Neuronal stem cell (in vitro differentiated cells): ENCODE measurements at regions not wholly inside any gene's neighbourhood (a gene's known extent, or its start where the extent isn't known, plus 50 kb on each side); places are given as distances from the start of the nearest gene placed in this dataset.

Experiments used
- DNase-seq: peaks from one replicate; pipeline ENCODE4 v3.0.0-alpha.2; 2013; ENCODE audit warnings: low spot score
- H2AFZ ChIP-seq: one replicate; pipeline ENCODE4 v1.6.1; 2013; ENCODE audit warnings: mild to moderate bottlenecking, low read length, inconsistent platforms
- H2AK5ac ChIP-seq: 2 replicates; pipeline ENCODE4 v1.6.1; 2013; ENCODE audit warnings: low read depth, mild to moderate bottlenecking, inconsistent platforms, low read length, moderate library complexity, mixed read lengths
- H2BK120ac ChIP-seq: 2 replicates; pipeline ENCODE4 v1.6.1; 2013; ENCODE audit warnings: low read depth, mild to moderate bottlenecking, inconsistent platforms, low read length, moderate library complexity, mixed read lengths
- H2BK12ac ChIP-seq: one replicate; pipeline ENCODE4 v1.6.1; 2013; ENCODE audit warnings: low read length, inconsistent platforms
- H2BK15ac ChIP-seq: 2 replicates; pipeline ENCODE4 v1.6.1; 2013; ENCODE audit warnings: mild to moderate bottlenecking, low read length, inconsistent platforms, mixed read lengths
- H2BK5ac ChIP-seq: one replicate; pipeline ENCODE4 v1.6.1; 2013; ENCODE audit warnings: inconsistent platforms, mild to moderate bottlenecking, low read length, moderate library complexity
- H3K14ac ChIP-seq: one replicate; pipeline ENCODE4 v1.6.1; 2013; ENCODE audit warnings: low read length, inconsistent platforms
- H3K18ac ChIP-seq: 2 replicates; pipeline ENCODE4 v1.6.1; 2013; ENCODE audit warnings: low read length, inconsistent platforms
- H3K23ac ChIP-seq: 2 replicates; pipeline ENCODE4 v1.6.1; 2013; ENCODE audit warnings: low read depth, mild to moderate bottlenecking, mixed read lengths, low read length, inconsistent platforms; ENCODE audit not compliant: poor library complexity
- H3K27ac ChIP-seq: replicated peaks from 3 replicates; pipeline ENCODE4 v1.5.1; 2013; ENCODE audit warnings: low read length, inconsistent platforms
- H3K27me3 ChIP-seq, 3 experiments: 2 replicates each; pipeline ENCODE4 v1.6.1; 2013; ENCODE audit warnings: low read length in 3 of 3, mild to moderate bottlenecking in 2 of 3, inconsistent platforms in 1 of 3, low read depth in 1 of 3, mixed read lengths in 1 of 3, moderate library complexity in 1 of 3; ENCODE audit not compliant: control insufficient read depth in 3 of 3, insufficient read depth in 3 of 3
- H3K36me3 ChIP-seq, 2 donors: replicated peaks in 1 of 2; 2 replicates each; pipeline ENCODE4 v1.6.1; 2013; ENCODE audit warnings: low read length in 2 of 2; ENCODE audit not compliant: control insufficient read depth in 2 of 2, insufficient read depth in 2 of 2
- H3K4ac ChIP-seq: 2 replicates; pipeline ENCODE4 v1.6.1; 2013; ENCODE audit warnings: inconsistent platforms, mild to moderate bottlenecking, low read length, moderate library complexity
- H3K4me1 ChIP-seq, 2 donors: 1 replicate in 1 of 2; 2 replicates in 1 of 2; pipeline ENCODE4 v1.6.1; 2013; ENCODE audit warnings: low read length in 2 of 2, low read depth in 1 of 2; ENCODE audit not compliant: control insufficient read depth in 2 of 2, insufficient read depth in 1 of 2
- H3K4me2 ChIP-seq: one replicate; pipeline ENCODE4 v1.6.1; 2013; ENCODE audit warnings: mild to moderate bottlenecking, low read length, inconsistent platforms; ENCODE audit not compliant: insufficient read depth, poor library complexity, severe bottlenecking
- H3K4me3 ChIP-seq, 2 donors: 2 replicates each; pipeline ENCODE4 v1.5.1; 2013; ENCODE audit warnings: low read length in 2 of 2, mild to moderate bottlenecking in 2 of 2, inconsistent platforms in 1 of 2, moderate library complexity in 1 of 2
- H3K79me1 ChIP-seq: one replicate; pipeline ENCODE4 v1.6.1; 2013; ENCODE audit warnings: low read depth, mild to moderate bottlenecking, inconsistent platforms, low read length, moderate library complexity
- H3K9ac ChIP-seq: one replicate; pipeline ENCODE4 v1.6.1; 2013; ENCODE audit warnings: mild to moderate bottlenecking, low read depth, low read length, inconsistent platforms; ENCODE audit not compliant: poor library complexity
- H3K9me3 ChIP-seq, 2 donors: replicated peaks in 1 of 2; 2 replicates each; pipeline versions ENCODE3 to v1.6.1; 2013; ENCODE audit warnings: low read length in 2 of 2, mild to moderate bottlenecking in 2 of 2, inconsistent platforms in 1 of 2, low read depth in 1 of 2, mixed read lengths in 1 of 2, moderate library complexity in 1 of 2; ENCODE audit not compliant: control insufficient read depth in 2 of 2, insufficient read depth in 1 of 2
- H4K8ac ChIP-seq: one replicate; pipeline ENCODE4 v1.6.1; 2013; ENCODE audit warnings: low read depth, mild to moderate bottlenecking, inconsistent platforms, low read length, moderate library complexity
- H4K91ac ChIP-seq: one replicate; pipeline ENCODE4 v1.6.1; 2013; ENCODE audit warnings: low read length, low read depth, mild to moderate bottlenecking, inconsistent platforms; ENCODE audit not compliant: poor library complexity
- WGBS, 2 donors: extraction: QIAGEN DNeasy Blood & Tissue Kit; methylation state at CpG; one replicate each; pipeline ENCODE4 v1.1.7; 2013; ENCODE audit warnings: missing lambda C conversion rate in 2 of 2, mixed read lengths in 1 of 2; ENCODE audit not compliant: insufficient read length in 2 of 2, insufficient replicate concordance in 1 of 2; ENCODE audit errors: extremely low coverage in 2 of 2; 5-methylcytosine and 5-hydroxymethylcytosine counted together

DNA sequence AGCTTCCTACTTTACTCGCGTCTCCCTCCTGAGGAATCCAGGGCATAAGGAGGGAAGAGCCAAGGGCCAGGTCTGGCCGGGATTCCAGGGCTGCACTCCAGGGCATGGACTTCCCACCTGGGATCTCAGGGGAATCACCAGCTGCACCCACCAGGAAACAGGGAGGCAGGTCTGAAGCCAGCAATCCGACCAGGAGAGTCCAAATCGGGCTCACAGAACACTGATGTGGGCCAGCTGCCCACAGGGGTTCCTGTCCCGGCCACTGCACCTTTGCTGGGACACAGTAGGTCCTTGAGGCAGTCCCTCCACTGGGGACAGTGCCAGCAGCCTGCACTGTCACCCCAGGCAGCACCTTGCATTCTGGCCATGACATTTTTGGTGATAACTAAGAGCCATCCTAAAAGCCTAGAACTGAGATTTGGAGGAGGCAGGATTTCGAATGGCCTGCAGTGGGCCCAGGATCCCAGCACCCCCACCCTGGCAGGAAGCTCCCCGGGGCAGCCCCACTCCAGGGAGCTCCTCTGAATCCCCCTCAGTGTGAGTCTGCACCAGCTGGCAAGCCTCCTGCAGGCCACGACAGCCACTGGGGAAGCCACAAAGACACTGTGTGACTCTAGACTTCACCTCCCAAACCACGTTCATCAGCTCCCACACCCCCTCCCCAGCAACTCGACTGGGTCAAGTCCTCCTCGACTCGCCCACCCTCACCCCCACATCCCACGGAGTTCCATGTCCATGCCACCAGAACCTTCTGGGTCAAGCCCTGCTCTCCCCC is 71.5 kb upstream of the PPP2R2D start:
- WGBS, 2 donors = no CpG with 5 or more reads among the region's 14 CpGs

GRCh38 chr10:131830446-131831130 is 70.2 kb upstream of the PPP2R2D start:
- H2BK5ac ChIP-seq = peak overlapping the region; percentile 66
- peak overlapping the region; percentile 41 for H2BK12ac ChIP-seq
- H3K27me3 ChIP-seq = peaks cover 0 to 3% (median 0%) of the 10 kb centered on the region in 3 experiments
- no peak overlapping the region for H2BK120ac ChIP-seq
- H3K9me3 ChIP-seq = no peaks in the 10 kb centered on the region
- no peak for DNase-seq
- peak overlapping the region; percentile 94 for H2AK5ac ChIP-seq
- no peak overlapping the region for H2AFZ ChIP-seq
- no CpG with 5 or more reads among the region's 13 CpGs for WGBS, 2 donors
- no peaks in the 10 kb centered on the region for H3K36me3 ChIP-seq
- H3K4me3 ChIP-seq = no peak overlapping the region
- H4K91ac ChIP-seq = no peak overlapping the region
- peak overlapping the region; percentile 76 for H3K18ac ChIP-seq
- no peak overlapping the region for H3K27ac ChIP-seq
- no peak overlapping the region for H2BK15ac ChIP-seq
- H4K8ac ChIP-seq = peak overlapping the region; percentile 23
- no peak overlapping the region for H3K14ac ChIP-seq
- no peak overlapping the region for H3K4ac ChIP-seq
- peak overlapping the region; percentile 70 for H3K9ac ChIP-seq
- H3K79me1 ChIP-seq = no peaks in the 10 kb centered on the region
- H3K4me1 ChIP-seq = no peaks in the 10 kb centered on the region
- no peak overlapping the region for H3K4me2 ChIP-seq
- peak overlapping the region; percentile 65 for H3K23ac ChIP-seq

More for the DNA sequence above, 71.5 kb upstream of the PPP2R2D start:
- peaks cover 6 to 7% of the 10 kb centered on the region in 2 donors for H3K4me1 ChIP-seq
- H3K27ac ChIP-seq = no peak overlapping the region
- no peak overlapping the region for H2AK5ac ChIP-seq
- H4K91ac ChIP-seq = no peak overlapping the region
- H2BK120ac ChIP-seq = no peak overlapping the region
- peaks cover 0 to 3% (median 0%) of the 10 kb centered on the region in 3 experiments for H3K27me3 ChIP-seq
- no peak overlapping the region for H3K4ac ChIP-seq
- H2BK5ac ChIP-seq = no peak overlapping the region
- no peak overlapping the region for H3K9ac ChIP-seq
- H2BK15ac ChIP-seq = no peak overlapping the region
- DNase-seq = no peak
- no peaks in the 10 kb centered on the region for H3K36me3 ChIP-seq
- peak overlapping the region; percentile 7 for H3K18ac ChIP-seq
- peak overlapping the region; percentile 71 for H3K14ac ChIP-seq
- no peak overlapping the region for H3K4me2 ChIP-seq
- H3K23ac ChIP-seq = peak overlapping the region; percentile 27
- H3K79me1 ChIP-seq = no peaks in the 10 kb centered on the region
- H2BK12ac ChIP-seq = no peak overlapping the region
- H3K4me3 ChIP-seq = no peak overlapping the region
- no peak overlapping the region for H4K8ac ChIP-seq
- no peaks in the 10 kb centered on the region for H3K9me3 ChIP-seq
- no peak overlapping the region for H2AFZ ChIP-seq

- H3K4me2 ChIP-seq = no peak overlapping the region
- H2AFZ ChIP-seq = no peak overlapping the region
- H2BK5ac ChIP-seq = no peak overlapping the region
- H2AK5ac ChIP-seq = peak overlapping the region; percentile 81
- no peaks in the 10 kb centered on the region for H3K27me3 ChIP-seq
- no peak overlapping the region for H3K4ac ChIP-seq
- H3K4me3 ChIP-seq = no peak overlapping the region
- no peak overlapping the region for H2BK120ac ChIP-seq
- peak overlapping the region; percentile 26 for H2BK15ac ChIP-seq
- H3K9ac ChIP-seq = no peak overlapping the region
- no peak overlapping the region for H3K27ac ChIP-seq
- no CpG with 5 or more reads among the region's 14 CpGs for WGBS, 2 donors
- H3K23ac ChIP-seq = no peak overlapping the region
- no peak overlapping the region for H2BK12ac ChIP-seq
- peak overlapping the region; percentile 21 for H3K14ac ChIP-seq
- H3K9me3 ChIP-seq = no peaks in the 10 kb centered on the region
- no peak overlapping the region for H4K8ac ChIP-seq
- H3K79me1 ChIP-seq = no peaks in the 10 kb centered on the region
- H4K91ac ChIP-seq = no peak overlapping the region
- H3K4me1 ChIP-seq = no peaks in the 10 kb centered on the region
- no peak for DNase-seq
- H3K36me3 ChIP-seq = no peaks in the 10 kb centered on the region
- H3K18ac ChIP-seq = peak overlapping the region; percentile 48
Observed at GRCh38 chr10:131831561-131831960, 69.2 kb upstream of the PPP2R2D start.

GRCh38 chr10:131832056-131832685 is 68.6 kb upstream of the PPP2R2D start:
- no peaks in the 10 kb centered on the region for H3K4me1 ChIP-seq
- no peak for DNase-seq
- no peaks in the 10 kb centered on the region for H3K79me1 ChIP-seq
- peak overlapping the region; percentile 38 for H3K14ac ChIP-seq
- H3K18ac ChIP-seq = no peak overlapping the region
- H4K8ac ChIP-seq = no peak overlapping the region
- no peak overlapping the region for H3K9ac ChIP-seq
- H3K23ac ChIP-seq = no peak overlapping the region
- H2BK120ac ChIP-seq = no peak overlapping the region
- whole genome bisulfite sequencing, 2 donors = no CpG with 5 or more reads among the region's 17 CpGs
- H2AK5ac ChIP-seq = no peak overlapping the region
- no peaks in the 10 kb centered on the region for H3K27me3 ChIP-seq
- H2BK15ac ChIP-seq = no peak overlapping the region
- no peaks in the 10 kb centered on the region for H3K9me3 ChIP-seq
- H2BK5ac ChIP-seq = no peak overlapping the region
- no peak overlapping the region for H3K27ac ChIP-seq
- H2BK12ac ChIP-seq = no peak overlapping the region
- no peak overlapping the region for H3K4me3 ChIP-seq
- no peak overlapping the region for H3K4ac ChIP-seq
- no peak overlapping the region for H3K4me2 ChIP-seq
- H4K91ac ChIP-seq = no peak overlapping the region
- no peak overlapping the region for H2AFZ ChIP-seq
- H3K36me3 ChIP-seq = no peaks in the 10 kb centered on the region
